ENCODE measurements at regions not wholly inside any gene's neighbourhood (a gene's known extent, or its start where the extent isn't known, plus 50 kb on each side); places are given as distances from the start of the nearest gene placed in this dataset.

GRCh38 chr9:116059466-116059865 lies 94.1 kb upstream of the PAPPA start:
- TF ChIP-seq CTCF (conservative IDR thresholded peaks at IDR 0.05) = no peak
- no peak overlapping the region for H3K56ac ChIP-seq (ENCODE audit: insufficient read length, low read depth, low read length)
- no peak overlapping the region for H3K4me2 ChIP-seq (ENCODE audit: insufficient read depth, insufficient read length, low read length)
- no peak for DNase-seq
- no peak overlapping the region for H2BK12ac ChIP-seq (ENCODE audit: insufficient read length, low read depth, low read length)
- H2AK5ac ChIP-seq (ENCODE audit: insufficient read length, low read length) = no peak overlapping the region
- H3K9me3 ChIP-seq (ENCODE audit: control insufficient read depth, low read depth, low read length) = no peaks in the 10 kb centered on the region
- H3T11ph ChIP-seq (ENCODE audit: low read length) = no peak overlapping the region
- no peak overlapping the region for H3K9ac ChIP-seq (ENCODE audit: extremely low read depth, insufficient read length, low read length)
- H2BK20ac ChIP-seq (ENCODE audit: low read depth, low read length, poor library complexity, severe bottlenecking) = no peak overlapping the region
- H3K4me1 Mint-ChIP-seq = peaks cover 0 to 4% of the 10 kb centered on the region in 2 experiments; a peak in 2 of 4 replicates
- no peaks in the 10 kb centered on the region for H3K79me2 ChIP-seq (ENCODE audit: insufficient read depth, low read length)
- no peak overlapping the region for H3K18ac ChIP-seq (ENCODE audit: insufficient read length, low read depth, low read length)
- no peak overlapping the region for H3K27ac Mint-ChIP-seq
- H3K27me3 Mint-ChIP-seq (ENCODE audit: low read depth) = no peaks in the 10 kb centered on the region; the same call in none of the 2 replicates
- H4K91ac ChIP-seq (ENCODE audit: insufficient read length, low read depth, low read length) = no peak overlapping the region
- H2BK15ac ChIP-seq (ENCODE audit: low read depth, low read length) = no peak overlapping the region
- H2BK120ac ChIP-seq (ENCODE audit: low read depth, low read length, poor library complexity, severe bottlenecking) = no peak overlapping the region
- H3K4me3 Mint-ChIP-seq = no peak overlapping the region
- H3K9me3 Mint-ChIP-seq = no peaks in the 10 kb centered on the region; a peak in 1 of 5 replicates
- no peak overlapping the region for H4K8ac ChIP-seq (replicated peaks; ENCODE audit: insufficient read length, low read depth, low read length)
- no peaks in the 10 kb centered on the region for H3K27me3 ChIP-seq (ENCODE audit: insufficient read depth, low read length)
- H4K5ac ChIP-seq (ENCODE audit: insufficient read length, low read depth, low read length) = no peak overlapping the region
- H2AFZ ChIP-seq (ENCODE audit: low read length) = no peak overlapping the region
- no peak overlapping the region for H3K23ac ChIP-seq (ENCODE audit: insufficient read length, low read depth, low read length)
- no peaks in the 10 kb centered on the region for H3K4me1 ChIP-seq (ENCODE audit: insufficient read depth, low read length)
- no peaks in the 10 kb centered on the region for H4K20me1 ChIP-seq (ENCODE audit: control insufficient read depth, insufficient read depth, insufficient read length)
- H2BK5ac ChIP-seq (ENCODE audit: insufficient read length, low read length) = no peak overlapping the region
- H3K79me1 ChIP-seq (ENCODE audit: insufficient read depth, low read depth, low read length, poor library complexity, severe bottlenecking) = no peaks in the 10 kb centered on the region
- H3K4ac ChIP-seq (ENCODE audit: low read depth, low read length) = no peak overlapping the region
- no peaks in the 10 kb centered on the region for H3K36me3 Mint-ChIP-seq (ENCODE audit: insufficient read depth in 1 of 3, low read depth in 3 of 3)
- H3K14ac ChIP-seq (ENCODE audit: insufficient read depth, low read length) = no peak overlapping the region
- H3K23me2 ChIP-seq (ENCODE audit: insufficient read length, low read depth, low read length, poor library complexity, severe bottlenecking) = no peaks in the 10 kb centered on the region
- no CpG with 5 or more reads among the region's 2 CpGs for WGBS (ENCODE audit: extremely low coverage, insufficient read length, low lambda C conversion rate)
- no peak overlapping the region for H3K27ac ChIP-seq (ENCODE audit: insufficient read length, low read depth, low read length)
